ENCODE measurements at regions not wholly inside any gene's neighbourhood (a gene's known extent, or its start where the extent isn't known, plus 50 kb on each side); places are given as distances from the start of the nearest gene placed in this dataset.
"Not testable (repeated sequence)": the region's sequence is repeated elsewhere in the genome, so short reads cannot be mapped to it uniquely, and the experiment has no call there.

DNA sequence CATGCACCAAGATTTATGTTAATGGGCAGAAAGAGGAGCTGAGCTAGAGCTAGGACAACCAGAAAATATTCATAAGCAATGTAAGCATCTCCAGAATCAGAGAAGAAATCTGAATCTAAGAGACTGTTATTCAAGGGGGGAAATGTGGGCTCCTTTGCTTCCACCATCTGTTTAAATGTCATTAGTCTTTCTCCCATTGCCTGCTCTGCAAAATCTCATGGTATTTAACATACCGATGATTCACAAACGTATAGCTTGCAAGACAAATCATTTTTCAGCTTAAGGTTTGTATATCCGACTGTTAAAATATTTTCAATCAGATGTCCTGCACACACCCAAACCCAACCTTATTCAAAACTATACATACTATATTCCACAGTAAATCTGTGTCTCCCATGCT, 133.4 kb upstream of the TACR3 start:
- no peak for TF ChIP-seq POLR2A (IDR thresholded peaks at IDR 0.05)
- TF ChIP-seq, protein P1, sequence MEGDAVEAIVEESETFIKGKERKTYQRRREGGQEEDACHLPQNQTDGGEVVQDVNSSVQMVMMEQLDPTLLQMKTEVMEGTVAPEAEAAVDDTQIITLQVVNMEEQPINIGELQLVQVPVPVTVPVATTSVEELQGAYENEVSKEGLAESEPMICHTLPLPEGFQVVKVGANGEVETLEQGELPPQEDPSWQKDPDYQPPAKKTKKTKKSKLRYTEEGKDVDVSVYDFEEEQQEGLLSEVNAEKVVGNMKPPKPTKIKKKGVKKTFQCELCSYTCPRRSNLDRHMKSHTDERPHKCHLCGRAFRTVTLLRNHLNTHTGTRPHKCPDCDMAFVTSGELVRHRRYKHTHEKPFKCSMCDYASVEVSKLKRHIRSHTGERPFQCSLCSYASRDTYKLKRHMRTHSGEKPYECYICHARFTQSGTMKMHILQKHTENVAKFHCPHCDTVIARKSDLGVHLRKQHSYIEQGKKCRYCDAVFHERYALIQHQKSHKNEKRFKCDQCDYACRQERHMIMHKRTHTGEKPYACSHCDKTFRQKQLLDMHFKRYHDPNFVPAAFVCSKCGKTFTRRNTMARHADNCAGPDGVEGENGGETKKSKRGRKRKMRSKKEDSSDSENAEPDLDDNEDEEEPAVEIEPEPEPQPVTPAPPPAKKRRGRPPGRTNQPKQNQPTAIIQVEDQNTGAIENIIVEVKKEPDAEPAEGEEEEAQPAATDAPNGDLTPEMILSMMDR (IDR thresholded peaks at IDR 0.05) = no peak
- H3K4me3 ChIP-seq = no peak overlapping the region
- no peak for DNase-seq
- intact Hi-C loops (cut with DNase I) = no loop called here
- no peaks in the 10 kb centered on the region for H3K4me1 ChIP-seq (replicated peaks in 1 of 2)
- no peaks in the 10 kb centered on the region for H3K27me3 ChIP-seq
- H3K36me3 ChIP-seq (replicated peaks in 1 of 2) = no peaks in the 10 kb centered on the region
- H3K9me3 ChIP-seq (replicated peaks in 1 of 3) = no peaks in the 10 kb centered on the region
- no peak overlapping the region for H3K27ac ChIP-seq
- WGBS, 4 donors = 61 to 83% (median 78%) methylated on average over 3 of the region's 3 CpGs

DNA sequence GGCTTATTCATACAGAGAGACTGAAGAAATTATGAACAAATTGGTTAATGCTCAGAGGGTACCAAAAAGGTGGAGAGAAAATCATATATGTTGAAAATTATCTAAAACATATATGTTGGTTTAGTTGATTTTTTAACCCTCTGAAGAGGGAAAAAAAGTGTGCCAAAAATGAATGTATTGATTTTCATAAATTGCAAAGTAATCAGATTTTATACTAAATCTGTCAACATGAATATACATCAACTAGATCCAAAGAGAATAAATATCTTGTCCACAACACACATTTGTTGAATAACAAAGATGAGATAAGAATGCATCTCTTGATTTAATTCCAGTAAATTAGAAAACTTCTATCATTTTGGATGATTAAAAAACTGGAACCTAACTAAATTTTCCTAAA, 125.3 kb upstream of the TACR3 start:
- Histone ChIP-seq H3K36me3 (replicated peaks in 1 of 2) (no peaks in the 10 kb centered on the region), H3K27ac (no peak overlapping the region), H3K4me1 (replicated peaks in 1 of 2) (no peaks in the 10 kb centered on the region), H3K4me3 (no peak overlapping the region), H3K27me3 (no peaks in the 10 kb centered on the region), H3K9me3 (replicated peaks in 1 of 3) (no peaks in the 10 kb centered on the region)
- DNase-seq = no peak
- intact Hi-C loops (cut with DNase I) = no loop called here
- TF ChIP-seq POLR2A (IDR thresholded peaks at IDR 0.05) = no peak
- TF ChIP-seq, protein P1 (IDR thresholded peaks at IDR 0.05) = no peak

DNA sequence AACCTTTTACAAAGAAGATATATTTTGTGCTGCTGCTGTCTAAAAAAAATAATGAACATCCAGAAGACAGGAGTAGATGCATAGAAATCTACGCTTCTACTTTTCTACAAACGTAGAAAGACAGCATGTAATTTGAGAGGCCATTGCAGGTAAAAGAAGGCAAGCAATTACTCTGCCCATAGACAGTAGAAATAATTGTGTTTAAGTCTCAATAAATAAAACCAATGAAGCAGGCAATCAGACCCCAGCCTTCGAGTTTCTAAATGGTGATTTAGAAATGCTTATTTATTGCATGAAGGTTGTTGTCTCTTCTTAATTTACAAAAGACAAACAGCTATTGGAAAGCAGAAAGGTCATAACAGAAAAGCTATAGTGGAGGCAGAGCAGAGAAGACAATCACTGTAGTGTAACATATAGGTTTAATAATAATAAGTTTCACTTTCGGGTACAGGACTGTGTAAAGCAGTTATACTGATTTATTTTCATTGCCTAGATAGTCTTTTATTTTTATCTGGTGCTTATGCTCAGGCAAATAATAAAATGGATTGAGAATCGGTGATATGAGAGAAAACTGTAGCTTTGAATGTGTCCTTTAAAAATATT, 123.0 kb upstream of the TACR3 start:
- TF ChIP-seq, protein P1 (IDR thresholded peaks at IDR 0.05) = no peak
- no peak for TF ChIP-seq POLR2A (IDR thresholded peaks at IDR 0.05)
- 42 to 51% (median 46%) methylated on average over 5 of the region's 5 CpGs for WGBS, 4 donors
- Histone ChIP-seq H3K4me1 (replicated peaks in 1 of 2) (no peaks in the 10 kb centered on the region), H3K27ac (no peak overlapping the region), H3K36me3 (replicated peaks in 1 of 2) (no peaks in the 10 kb centered on the region), H3K27me3 (no peaks in the 10 kb centered on the region), H3K9me3 (replicated peaks in 1 of 3) (no peaks in the 10 kb centered on the region), H3K4me3 (no peak overlapping the region)
- DNase-seq = no peak
- intact Hi-C loops (cut with DNase I) = no loop called here

DNA sequence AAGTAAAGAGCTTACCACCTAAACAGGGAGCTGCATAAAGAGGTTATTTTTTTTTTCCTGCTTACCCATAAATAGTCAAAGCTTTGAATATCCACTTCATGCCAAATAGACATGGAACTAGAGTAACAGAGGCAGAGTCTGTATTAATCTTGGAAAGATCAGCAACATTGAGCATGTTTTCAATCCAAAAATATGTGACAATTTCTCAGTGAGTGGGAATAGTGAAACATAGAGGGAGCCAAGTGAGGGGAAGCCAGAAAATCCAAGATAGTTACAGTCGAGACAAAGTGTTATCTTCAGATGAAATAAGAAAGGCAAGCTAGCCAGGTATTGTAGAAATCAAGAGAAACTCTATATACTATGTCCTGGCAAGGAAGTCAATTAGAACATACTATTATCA, 122.3 kb upstream of the TACR3 start:
- H3K4me1 ChIP-seq (replicated peaks in 1 of 2) = no peaks in the 10 kb centered on the region
- 37 to 51% (median 47%) methylated on average over 1 of the region's 1 CpG for WGBS, 4 donors
- no peak overlapping the region for H3K4me3 ChIP-seq
- TF ChIP-seq, protein P1 (IDR thresholded peaks at IDR 0.05) = no peak
- TF ChIP-seq POLR2A (IDR thresholded peaks at IDR 0.05) = no peak
- H3K27ac ChIP-seq = no peak overlapping the region
- no peak for DNase-seq
- H3K36me3 ChIP-seq (replicated peaks in 1 of 2) = no peaks in the 10 kb centered on the region
- no peaks in the 10 kb centered on the region for H3K27me3 ChIP-seq
- no peaks in the 10 kb centered on the region for H3K9me3 ChIP-seq (replicated peaks in 1 of 3)
- intact Hi-C loops (cut with DNase I) = no loop called here

DNA sequence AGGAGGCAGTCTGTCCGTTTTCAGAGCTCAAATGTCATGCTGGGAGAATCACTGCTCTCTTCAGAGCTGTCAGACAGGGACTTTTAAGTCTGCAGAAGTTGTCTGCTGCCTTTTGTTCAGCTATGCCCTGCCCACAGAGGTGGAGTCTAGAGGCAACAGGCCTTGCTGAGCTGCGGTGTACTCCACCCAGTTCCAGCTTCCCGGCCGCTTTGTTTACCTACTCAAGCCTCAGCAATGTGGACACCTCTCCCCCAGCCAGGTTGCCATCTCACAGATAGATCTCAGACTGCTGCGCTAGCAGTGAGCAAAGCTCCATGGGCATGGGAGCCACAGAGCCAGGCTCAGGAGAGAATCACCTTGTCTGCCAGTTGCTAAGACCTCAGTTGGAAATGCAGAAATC, 90.5 kb upstream of the TACR3 start:
- intact Hi-C loops (cut with DNase I); H3K36me3 ChIP-seq (replicated peaks in 1 of 2); H3K27me3 ChIP-seq; H3K27ac ChIP-seq; H3K4me1 ChIP-seq (replicated peaks in 1 of 2); DNase-seq; H3K9me3 ChIP-seq (replicated peaks in 1 of 3); H3K4me3 ChIP-seq: not testable (repeated sequence)
- WGBS, 4 donors = 60 to 78% (median 64%) methylated on average over 4 to 5 of the region's 5 CpGs
